Right renal cortex interstitium (tissue), 3 donors: ENCODE measurements at regions not wholly inside any gene's neighbourhood (a gene's known extent, or its start where the extent isn't known, plus 50 kb on each side); places are given as distances from the start of the nearest gene placed in this dataset.
A peak's percentile ranks its signal among the peaks of the same experiment; 100 is the strongest.

Experiments used
- DNase-seq, 3 donors: peaks; one replicate each; pipeline ENCODE4 v3.0.0-alpha.2; 2013; ENCODE audit warnings: low read depth in 3 of 3, low spot score in 2 of 3

GRCh38 chr4:8796096-8796495, 75.5 kb downstream of the HMX1 start:
- no peak for DNase-seq

GRCh38 chr4:8795140-8795539, 76.5 kb downstream of the HMX1 start:
- no peak for DNase-seq

GRCh38 chr4:8794491-8794890, 77.1 kb downstream of the HMX1 start:
- no peak for DNase-seq

- DNase-seq, result no peak
These were observed 78.0 kb downstream of the HMX1 start for GRCh38 chr4:8793571-8794160.

DNA sequence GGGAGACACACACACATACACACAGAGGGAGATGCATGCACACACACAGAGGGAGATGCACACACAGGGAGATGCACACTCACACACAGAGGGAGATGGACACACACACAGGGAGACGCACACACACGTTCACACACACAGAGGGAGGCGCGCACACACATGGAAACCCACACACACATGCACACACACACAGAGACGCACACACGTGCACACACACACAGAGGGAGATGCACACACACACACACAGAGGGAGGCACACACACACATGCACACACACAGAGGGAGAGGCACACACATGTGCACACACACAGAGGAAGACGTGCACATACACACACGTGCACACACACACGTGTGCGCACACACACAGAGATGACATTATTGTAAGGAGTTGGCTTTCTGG, 79.1 kb downstream of the HMX1 start:
- DNase-seq, result no peak

DNA sequence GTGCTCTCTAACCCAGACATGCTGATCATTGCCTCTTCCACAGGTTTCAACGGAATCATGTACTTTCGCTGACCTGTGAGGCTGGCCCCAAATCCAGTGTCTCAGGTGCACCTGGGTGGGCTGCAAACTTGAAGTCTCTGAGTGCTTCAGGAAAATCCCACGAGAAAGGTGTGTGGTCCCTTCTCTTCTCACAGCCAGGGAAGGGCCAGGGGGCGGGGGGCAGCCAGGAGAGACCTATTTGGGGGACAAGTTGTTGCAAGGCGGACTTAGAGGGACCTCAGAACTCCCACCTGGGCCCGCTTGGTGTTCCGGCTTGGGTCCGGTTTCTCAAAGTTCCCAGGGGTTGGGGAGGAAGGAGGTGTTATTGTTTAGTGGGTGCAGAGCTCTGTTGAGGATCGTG, 80.0 kb downstream of the HMX1 start:
- no peak for DNase-seq

DNA sequence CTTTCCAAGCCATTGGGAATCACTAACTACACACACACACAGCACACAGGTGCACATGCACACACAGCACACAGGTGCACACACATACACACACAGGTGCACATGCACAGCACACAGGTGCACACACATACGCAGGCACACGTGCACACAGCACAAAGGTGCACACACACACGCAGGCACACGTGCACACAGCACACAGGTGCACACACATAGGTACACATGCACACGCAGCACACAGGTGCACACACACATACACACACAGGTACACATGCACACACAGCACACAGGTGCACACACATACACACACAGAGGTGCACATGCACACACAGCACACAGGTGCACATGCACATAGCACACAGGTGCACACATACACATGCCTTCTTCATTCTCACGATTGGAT, 80.9 kb downstream of the HMX1 start:
- no peak for DNase-seq

DNA sequence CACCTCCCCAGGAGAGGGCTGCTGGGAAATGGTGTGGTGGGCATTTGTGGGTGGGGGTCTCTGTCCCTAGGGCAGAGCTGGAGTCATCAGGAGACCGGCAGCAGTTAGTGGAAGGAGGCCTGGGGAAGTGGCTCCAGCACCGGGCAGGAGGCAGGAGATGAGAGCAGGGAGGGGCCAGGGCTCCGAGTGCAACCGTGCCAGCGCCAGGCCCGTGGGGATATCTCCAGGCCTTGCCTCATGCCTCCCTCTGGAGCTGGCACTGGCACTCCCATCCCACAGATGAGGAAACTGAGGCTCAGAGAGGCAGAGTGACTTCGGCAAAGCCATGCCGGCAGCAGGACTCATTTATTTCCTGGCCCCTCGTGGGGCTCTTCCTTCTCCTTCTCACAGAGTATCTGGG, 83.5 kb downstream of the HMX1 start:
- no peak for DNase-seq

DNA sequence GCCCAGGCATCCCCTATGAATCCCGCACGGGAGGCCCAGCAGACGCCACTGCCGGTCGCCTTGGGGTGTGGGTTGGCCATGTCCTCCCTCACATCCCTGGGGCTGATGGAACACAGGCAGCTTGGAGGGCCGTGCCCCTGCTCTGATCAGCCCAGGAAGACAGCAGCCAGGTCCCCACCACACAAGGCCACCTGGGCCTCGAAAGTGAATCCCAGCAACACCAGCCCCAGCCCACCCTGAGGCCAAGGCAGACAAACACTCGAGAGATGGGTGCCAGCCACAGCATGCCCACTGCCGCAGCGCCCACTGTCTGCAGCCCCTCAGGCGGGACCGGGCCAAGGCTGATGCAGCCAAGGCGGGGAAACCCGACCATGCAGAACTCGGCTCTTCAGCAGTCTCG, 85.5 kb downstream of the HMX1 start:
- no peak for DNase-seq

- no peak for DNase-seq
These were observed 85.9 kb downstream of the HMX1 start for GRCh38 chr4:8785656-8786142.

GRCh38 chr4:8783736-8784135, 87.9 kb downstream of the HMX1 start:
- no peak for DNase-seq

- DNase-seq, result no peak
These were observed 89.5 kb downstream of the HMX1 start for GRCh38 chr4:8782135-8782534.

- no peak for DNase-seq
These were observed 90.0 kb downstream of the HMX1 start for GRCh38 chr4:8781641-8782040.

DNA sequence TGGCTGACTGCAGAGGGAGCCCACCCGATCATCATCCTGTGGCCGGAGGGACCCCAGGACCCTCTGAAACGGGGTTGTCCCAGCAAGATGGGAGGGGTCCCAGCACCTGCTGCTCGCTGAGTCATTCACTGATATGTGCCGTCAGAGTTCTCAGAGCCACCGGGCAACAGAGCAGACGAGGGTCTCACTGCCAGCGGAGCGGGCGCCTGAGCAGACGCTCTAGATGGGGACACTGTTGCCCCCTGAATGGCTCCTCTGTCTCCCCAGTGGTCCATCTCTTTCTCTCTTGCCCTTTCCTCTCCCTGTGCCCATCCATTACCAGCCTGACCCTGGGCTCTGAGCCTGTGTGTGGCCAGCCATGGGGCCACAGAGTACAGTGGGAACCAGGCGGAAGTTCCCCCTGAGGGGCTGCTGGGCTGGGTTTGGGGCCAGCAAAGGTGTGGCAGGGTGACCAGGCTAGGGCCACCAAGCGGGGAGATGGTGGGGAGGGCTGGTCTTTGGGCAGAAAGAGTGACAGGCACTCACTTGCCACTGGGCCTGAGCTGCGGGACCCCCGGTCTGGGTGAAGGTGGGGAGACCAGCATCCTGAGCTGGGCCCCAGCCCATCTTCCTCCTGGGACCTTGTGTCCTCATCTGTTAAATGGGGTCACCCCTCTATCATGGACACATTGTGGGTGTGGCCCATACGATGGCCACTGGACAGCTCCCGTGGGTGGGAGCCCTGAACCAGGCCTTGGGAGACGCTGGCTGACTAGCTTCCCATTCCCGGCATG, 90.9 kb downstream of the HMX1 start:
- DNase-seq, result no peak

- no peak for DNase-seq
These were observed 91.6 kb downstream of the HMX1 start for GRCh38 chr4:8780086-8780485.

DNA sequence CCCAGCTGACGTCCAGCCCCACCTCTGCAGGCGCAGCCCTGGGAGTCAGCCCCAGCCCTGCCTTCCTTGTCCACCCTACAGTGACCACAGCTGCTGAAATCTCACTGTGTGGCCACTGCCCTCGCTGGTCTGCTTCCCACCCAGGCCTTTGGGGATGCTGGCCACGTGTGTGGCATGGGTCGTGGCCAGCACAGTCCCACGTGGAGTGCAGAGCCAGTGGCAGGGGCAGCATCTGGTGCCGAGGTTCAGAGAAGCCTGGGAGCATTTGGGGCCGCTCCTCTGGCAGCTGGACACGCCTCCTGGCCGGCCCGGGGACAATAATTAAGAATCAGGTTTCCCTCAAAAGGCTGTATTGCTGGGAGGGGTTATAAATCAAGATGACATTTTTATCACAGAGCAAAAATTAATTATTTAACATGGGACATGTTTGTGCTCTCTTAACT, 92.1 kb downstream of the HMX1 start:
- peak; percentile 6 to 33 (median 31) for DNase-seq

GRCh38 chr4:8778760-8779159, 92.9 kb downstream of the HMX1 start:
- DNase-seq, result no peak

DNA sequence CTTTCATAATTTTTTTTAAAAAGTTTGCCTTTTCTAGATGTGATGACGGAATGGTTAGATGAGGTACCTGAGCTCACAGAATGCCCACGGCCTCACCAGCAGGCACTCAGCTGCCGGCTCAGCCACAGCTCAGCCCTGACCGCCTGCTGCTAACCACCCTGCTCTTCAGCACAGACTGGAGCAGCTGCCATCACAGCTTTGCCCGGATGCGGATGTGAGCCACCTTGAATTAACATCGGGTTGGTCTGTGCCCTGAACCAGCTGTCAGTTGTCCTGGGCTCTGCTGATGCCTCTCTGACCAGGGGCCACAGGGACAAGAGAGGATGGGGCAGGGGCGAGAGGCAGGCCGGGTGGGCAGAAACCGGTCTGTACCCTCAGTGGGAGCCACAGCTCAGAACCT, 93.3 kb downstream of the HMX1 start:
- DNase-seq, result no peak

DNA sequence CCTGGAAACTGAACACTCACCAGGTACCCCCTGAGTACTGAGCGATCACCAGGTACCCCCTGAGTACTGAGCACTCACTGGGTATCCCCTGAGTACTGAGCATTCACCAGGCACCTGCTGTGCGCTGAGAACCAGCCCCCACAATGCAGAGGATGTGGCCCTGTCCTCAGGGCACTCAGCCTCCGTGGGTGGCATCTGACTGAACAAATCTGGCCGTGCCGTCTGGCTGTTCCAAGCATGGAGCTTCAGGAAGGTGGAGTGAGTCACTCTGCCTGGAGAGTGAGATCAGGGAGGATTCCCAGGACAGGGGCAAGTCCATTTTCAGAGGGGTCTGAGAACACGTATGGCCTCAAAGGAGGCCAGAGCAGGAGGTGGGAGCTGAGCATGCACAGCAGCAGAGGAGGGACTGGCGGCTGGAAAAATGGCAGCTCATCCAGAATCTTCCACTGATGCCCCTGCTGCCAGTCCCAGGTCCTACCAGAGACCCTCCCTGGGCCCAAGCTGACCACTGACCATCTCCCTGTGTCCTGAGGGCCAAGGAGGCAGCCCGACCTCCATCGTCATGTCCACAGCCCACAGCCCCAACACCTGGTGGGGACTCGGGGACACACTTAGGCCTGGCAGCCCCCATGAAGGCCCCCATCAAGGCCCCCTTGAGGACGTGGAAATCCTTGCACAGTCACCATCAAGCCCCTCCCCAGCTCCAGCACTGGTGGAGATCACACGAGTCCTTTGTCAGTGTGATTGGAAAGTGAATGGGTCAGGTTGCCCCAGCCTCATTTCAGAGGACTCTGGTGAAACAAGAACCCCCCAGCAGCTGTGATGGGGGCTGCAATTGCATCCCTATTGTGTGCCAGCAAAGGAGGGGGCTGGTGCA, 94.1 kb downstream of the HMX1 start:
- DNase-seq, result no peak

- DNase-seq, result no peak
These were observed 95.3 kb downstream of the HMX1 start for GRCh38 chr4:8776366-8776765.

DNA sequence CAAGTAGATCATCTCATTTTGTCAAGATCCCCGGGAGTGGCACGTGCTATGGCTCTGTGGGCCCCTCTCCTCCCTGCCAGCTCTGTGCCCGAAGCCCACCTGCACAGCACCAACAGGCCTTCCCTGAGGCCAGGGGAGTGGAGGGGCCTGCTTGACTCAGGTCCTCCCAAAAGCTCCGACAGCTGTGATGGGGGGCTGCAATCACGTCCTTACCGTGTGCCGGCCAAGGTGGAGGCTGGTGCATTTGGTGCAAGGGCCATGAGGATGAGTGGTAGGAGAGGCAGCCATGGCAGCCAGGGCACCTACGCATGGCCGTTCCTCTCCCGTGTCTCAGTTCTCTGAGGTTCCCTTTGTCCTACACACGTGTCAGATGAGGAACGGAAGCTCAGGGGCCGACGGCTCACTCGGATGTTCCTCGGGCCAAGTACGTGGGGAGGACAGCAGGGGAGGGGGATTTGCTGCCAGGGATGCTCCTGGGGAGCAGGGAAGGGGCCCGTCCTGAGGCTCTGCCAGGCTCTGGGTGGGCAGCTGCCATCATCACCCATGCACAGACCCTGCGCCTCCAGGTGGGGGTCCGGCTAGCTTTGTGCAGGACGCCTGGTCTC, 95.8 kb downstream of the HMX1 start:
- no peak for DNase-seq
